ENCODE measurements at regions not wholly inside any gene's neighbourhood (a gene's known extent, or its start where the extent isn't known, plus 50 kb on each side); places are given as distances from the start of the nearest gene placed in this dataset.

- no peaks in the 10 kb centered on the region for H4K20me1 ChIP-seq (ENCODE audit: insufficient read depth)
- no peak for TF ChIP-seq CTCF (conservative IDR thresholded peaks at IDR 0.05)
- TF ChIP-seq EZH2 (IDR thresholded peaks at IDR 0.05; ENCODE audit: low read depth): no peak
- intact Hi-C loops (cut with micrococcal nuclease; ENCODE audit: unreplicated experiment): no loop called here
- H3K27ac ChIP-seq: no peak overlapping the region
- no peaks in the 10 kb centered on the region for H3K4me1 ChIP-seq (replicated peaks; ENCODE audit: insufficient read depth)
- DNase-seq: no peak
- no peak overlapping the region for H2AFZ ChIP-seq
- no peak overlapping the region for H3K4me3 ChIP-seq
- POLR2A ChIA-PET (ENCODE audit: unreplicated experiment): no interaction called here
- H3K36me3 ChIP-seq (ENCODE audit: low read depth): no peaks in the 10 kb centered on the region
- H3K9me2 ChIP-seq (ENCODE audit: insufficient read depth): no peaks in the 10 kb centered on the region
- no peaks in the 10 kb centered on the region for H3K79me2 ChIP-seq (ENCODE audit: low read depth)
- no peaks in the 10 kb centered on the region for H3K9me3 ChIP-seq (ENCODE audit: insufficient read depth, low read depth)
- CTCF ChIA-PET: no interaction called here
- no peaks in the 10 kb centered on the region for H3K27me3 ChIP-seq (ENCODE audit: insufficient read depth, low read depth)
- no peak overlapping the region for H3K4me2 ChIP-seq
- H3F3A ChIP-seq (ENCODE audit: insufficient read depth, low read depth): no peaks in the 10 kb centered on the region
- BruUV-seq (replicated peaks): no TSS peak
These were observed 204.6 kb upstream of the POM121L12 start for GRCh38 chr7:52830801-52831200.

DNA sequence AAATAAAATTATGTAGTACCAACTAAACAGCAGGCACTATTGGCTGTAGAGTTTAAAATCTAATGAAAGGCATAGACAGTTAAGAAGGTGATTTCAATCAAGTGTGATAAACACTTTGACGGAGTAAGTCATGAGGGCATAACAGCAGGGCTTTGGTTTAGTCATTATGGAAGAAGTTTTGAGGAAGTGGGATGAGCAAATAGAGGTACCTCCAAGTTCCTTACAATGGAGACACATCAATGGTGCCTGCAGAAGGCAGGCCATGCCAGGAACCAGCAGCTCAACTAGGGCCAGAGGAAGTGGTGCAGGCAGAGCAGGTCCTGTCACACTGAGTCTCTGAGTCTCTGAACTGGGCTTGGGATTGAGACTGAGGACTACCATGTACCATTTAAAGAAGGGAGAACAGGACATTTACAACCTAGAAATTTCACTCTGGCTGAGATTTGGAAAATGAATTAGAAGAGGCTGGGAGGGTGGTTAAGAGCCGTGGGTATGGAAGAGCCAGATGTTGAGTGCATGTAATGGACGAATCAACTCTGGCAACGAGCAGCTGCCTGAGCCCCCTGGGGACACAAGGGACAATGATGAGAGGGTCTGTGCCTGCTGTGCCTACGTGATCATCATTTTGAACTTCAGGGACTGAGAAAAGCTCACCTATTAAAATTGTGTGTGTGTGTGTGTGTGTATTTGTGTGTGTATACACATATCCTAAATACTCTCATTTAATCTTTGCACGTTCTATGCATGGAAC is 208.7 kb upstream of the POM121L12 start:
- no peak overlapping the region for H2AFZ ChIP-seq
- no peaks in the 10 kb centered on the region for H3K9me2 ChIP-seq (ENCODE audit: insufficient read depth)
- intact Hi-C loops (cut with micrococcal nuclease; ENCODE audit: unreplicated experiment): no loop called here
- H3K36me3 ChIP-seq (ENCODE audit: low read depth): no peaks in the 10 kb centered on the region
- H3K79me2 ChIP-seq (ENCODE audit: low read depth): no peaks in the 10 kb centered on the region
- no peaks in the 10 kb centered on the region for H3K27me3 ChIP-seq (ENCODE audit: insufficient read depth, low read depth)
- no peak overlapping the region for H3K4me2 ChIP-seq
- ChIA-PET POLR2A (ENCODE audit: unreplicated experiment) (no interaction called here), CTCF (no interaction called here)
- H3K4me1 ChIP-seq (replicated peaks; ENCODE audit: insufficient read depth): no peaks in the 10 kb centered on the region
- H3F3A ChIP-seq (ENCODE audit: insufficient read depth, low read depth): no peaks in the 10 kb centered on the region
- DNase-seq: no peak
- no peak overlapping the region for H3K4me3 ChIP-seq
- H4K20me1 ChIP-seq (ENCODE audit: insufficient read depth): no peaks in the 10 kb centered on the region
- no peak for TF ChIP-seq EZH2 (IDR thresholded peaks at IDR 0.05; ENCODE audit: low read depth)
- no peak for TF ChIP-seq CTCF (conservative IDR thresholded peaks at IDR 0.05)
- no peaks in the 10 kb centered on the region for H3K9me3 ChIP-seq (ENCODE audit: insufficient read depth, low read depth)
- no peak overlapping the region for H3K27ac ChIP-seq
- BruUV-seq (replicated peaks): no TSS peak

DNA sequence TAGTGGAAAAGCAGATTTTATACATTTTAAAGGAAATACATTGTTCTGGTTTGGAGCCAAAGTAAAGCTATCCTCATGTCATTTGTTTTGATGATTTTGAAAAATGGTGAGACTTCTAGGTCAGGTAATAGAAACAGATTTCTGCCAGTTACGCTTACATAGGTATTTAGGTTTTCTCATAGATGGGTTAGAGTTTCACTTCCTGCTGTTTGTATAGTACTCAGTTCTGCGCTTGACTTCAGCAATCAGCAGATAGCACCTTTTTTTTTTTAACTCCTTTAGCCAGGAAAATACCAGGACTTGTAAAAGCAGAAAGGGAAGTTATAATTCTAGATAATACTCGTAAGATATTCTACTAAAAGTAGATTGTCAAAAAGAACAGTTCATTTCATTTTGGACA is 209.8 kb upstream of the POM121L12 start:
- Histone ChIP-seq H3K4me2 (no peak overlapping the region), H3K79me2 (ENCODE audit: low read depth) (no peaks in the 10 kb centered on the region), H4K20me1 (ENCODE audit: insufficient read depth) (no peaks in the 10 kb centered on the region), H3K27ac (no peak overlapping the region), H3K36me3 (ENCODE audit: low read depth) (no peaks in the 10 kb centered on the region), H3F3A (ENCODE audit: insufficient read depth, low read depth) (no peaks in the 10 kb centered on the region), H3K4me3 (no peak overlapping the region), H3K27me3 (ENCODE audit: insufficient read depth, low read depth) (no peaks in the 10 kb centered on the region), H3K4me1 (replicated peaks; ENCODE audit: insufficient read depth) (no peaks in the 10 kb centered on the region), H3K9me3 (ENCODE audit: insufficient read depth, low read depth) (no peaks in the 10 kb centered on the region), H2AFZ (no peak overlapping the region), H3K9me2 (ENCODE audit: insufficient read depth) (no peaks in the 10 kb centered on the region)
- no TSS peak for BruUV-seq (replicated peaks)
- intact Hi-C loops (cut with micrococcal nuclease; ENCODE audit: unreplicated experiment): no loop called here
- ChIA-PET CTCF (no interaction called here), POLR2A (ENCODE audit: unreplicated experiment) (no interaction called here)
- no peak for TF ChIP-seq EZH2 (IDR thresholded peaks at IDR 0.05; ENCODE audit: low read depth)
- TF ChIP-seq CTCF (conservative IDR thresholded peaks at IDR 0.05): no peak
- DNase-seq: no peak
